ENCODE measurements at regions not wholly inside any gene's neighbourhood (a gene's known extent, or its start where the extent isn't known, plus 50 kb on each side); places are given as distances from the start of the nearest gene placed in this dataset.
A peak's percentile ranks its signal among the peaks of the same experiment; 100 is the strongest.
"Not testable (repeated sequence)": the region's sequence is repeated elsewhere in the genome, so short reads cannot be mapped to it uniquely, and the experiment has no call there.

GRCh38 chr1:185648858-185649589, 85.2 kb upstream of the HMCN1 start:
- Histone ChIP-seq H3K4me1 (ENCODE audit: control insufficient read depth in 1 of 2, insufficient read depth in 2 of 2, low read length in 2 of 2) (no peaks in the 10 kb centered on the region), H3K27me3 (ENCODE audit: control insufficient read depth in 1 of 2, insufficient read depth in 2 of 2, low read length in 1 of 2) (no peaks in the 10 kb centered on the region), H3K9me3 (ENCODE audit: control insufficient read depth, low read length) (peaks cover 2% of the 10 kb centered on the region), H3K27ac (ENCODE audit: low read depth in 1 of 2, low read length in 2 of 2) (no peak overlapping the region), H3K36me3 (ENCODE audit: control insufficient read depth in 1 of 2, insufficient read depth in 2 of 2, low read length in 1 of 2) (no peaks in the 10 kb centered on the region), H3K4me3 (ENCODE audit: low read length in 2 of 2) (no peak overlapping the region)
- intact Hi-C loops (cut with DNase I), result no loop called here
- WGBS, 2 donors, result 95 to 98% methylated on average over 28 to 38 of the region's 38 CpGs
- no peak for DNase-seq
- ATAC-seq (ENCODE audit: low FRiP score), result no peak

GRCh38 chr1:185647597-185648267, 86.5 kb upstream of the HMCN1 start:
- H3K4me3 ChIP-seq (ENCODE audit: low read length in 2 of 2); H3K36me3 ChIP-seq (ENCODE audit: control insufficient read depth in 1 of 2, insufficient read depth in 2 of 2, low read length in 1 of 2); intact Hi-C loops (cut with DNase I); H3K27ac ChIP-seq (ENCODE audit: low read depth in 1 of 2, low read length in 2 of 2); ATAC-seq (ENCODE audit: low FRiP score); H3K27me3 ChIP-seq (ENCODE audit: control insufficient read depth in 1 of 2, insufficient read depth in 2 of 2, low read length in 1 of 2); H3K9me3 ChIP-seq (ENCODE audit: control insufficient read depth, low read length); H3K4me1 ChIP-seq (ENCODE audit: control insufficient read depth in 1 of 2, insufficient read depth in 2 of 2, low read length in 2 of 2); DNase-seq: not testable (repeated sequence)
- WGBS, 2 donors, result 87 to 89% methylated on average over 12 of the region's 12 CpGs

GRCh38 chr1:185646202-185646683, 87.9 kb upstream of the HMCN1 start:
- H3K4me3 ChIP-seq (ENCODE audit: low read length in 2 of 2), result no peak overlapping the region
- no peak for DNase-seq
- peak; percentile 75 for ATAC-seq (ENCODE audit: low FRiP score)

GRCh38 chr1:185645686-185646085, 88.5 kb upstream of the HMCN1 start:
- no peaks in the 10 kb centered on the region for H3K9me3 ChIP-seq (ENCODE audit: control insufficient read depth, low read length)
- DNase-seq (no peak), ATAC-seq (ENCODE audit: low FRiP score) (no peak)
- intact Hi-C loops (cut with DNase I), result no loop called here
- H3K27ac ChIP-seq (ENCODE audit: low read depth in 1 of 2, low read length in 2 of 2), result no peak overlapping the region
- H3K27me3 ChIP-seq (ENCODE audit: control insufficient read depth in 1 of 2, insufficient read depth in 2 of 2, low read length in 1 of 2), result no peaks in the 10 kb centered on the region
- H3K4me3 ChIP-seq (ENCODE audit: low read length in 2 of 2), result no peak overlapping the region
- 12 to 22% methylated on average over 1 of the region's 1 CpG for WGBS, 2 donors
- H3K4me1 ChIP-seq (ENCODE audit: control insufficient read depth in 1 of 2, insufficient read depth in 2 of 2, low read length in 2 of 2), result no peaks in the 10 kb centered on the region
- no peaks in the 10 kb centered on the region for H3K36me3 ChIP-seq (ENCODE audit: control insufficient read depth in 1 of 2, insufficient read depth in 2 of 2, low read length in 1 of 2)

More at GRCh38 chr1:185646202-185646683, 87.9 kb upstream of the HMCN1 start:
- H3K36me3 ChIP-seq (ENCODE audit: control insufficient read depth in 1 of 2, insufficient read depth in 2 of 2, low read length in 1 of 2), result no peaks in the 10 kb centered on the region
- WGBS, 2 donors, result 11 to 12% methylated on average over 3 of the region's 3 CpGs
- H3K27ac ChIP-seq (ENCODE audit: low read depth in 1 of 2, low read length in 2 of 2), result no peak overlapping the region
- intact Hi-C loops (cut with DNase I), result no loop called here
- H3K9me3 ChIP-seq (ENCODE audit: control insufficient read depth, low read length), result no peaks in the 10 kb centered on the region
- no peaks in the 10 kb centered on the region for H3K27me3 ChIP-seq (ENCODE audit: control insufficient read depth in 1 of 2, insufficient read depth in 2 of 2, low read length in 1 of 2)
- H3K4me1 ChIP-seq (ENCODE audit: control insufficient read depth in 1 of 2, insufficient read depth in 2 of 2, low read length in 2 of 2), result no peaks in the 10 kb centered on the region

- DNase-seq (no peak), ATAC-seq (ENCODE audit: low FRiP score) (no peak)
- intact Hi-C loops (cut with DNase I), result no loop called here
- Histone ChIP-seq H3K9me3 (ENCODE audit: control insufficient read depth, low read length) (no peaks in the 10 kb centered on the region), H3K36me3 (ENCODE audit: control insufficient read depth in 1 of 2, insufficient read depth in 2 of 2, low read length in 1 of 2) (no peaks in the 10 kb centered on the region), H3K4me3 (ENCODE audit: low read length in 2 of 2) (no peak overlapping the region), H3K27me3 (ENCODE audit: control insufficient read depth in 1 of 2, insufficient read depth in 2 of 2, low read length in 1 of 2) (no peaks in the 10 kb centered on the region), H3K27ac (ENCODE audit: low read depth in 1 of 2, low read length in 2 of 2) (no peak overlapping the region), H3K4me1 (ENCODE audit: control insufficient read depth in 1 of 2, insufficient read depth in 2 of 2, low read length in 2 of 2) (no peaks in the 10 kb centered on the region)
- WGBS, 2 donors, result 98 to 99% methylated on average over 2 of the region's 2 CpGs
These were observed 89.0 kb upstream of the HMCN1 start for GRCh38 chr1:185645162-185645640.

GRCh38 chr1:185644531-185644930, 89.7 kb upstream of the HMCN1 start:
- WGBS, 2 donors, result 93 to 94% methylated on average over 1 of the region's 1 CpG
- Histone ChIP-seq H3K4me3 (ENCODE audit: low read length in 2 of 2) (no peak overlapping the region), H3K27me3 (ENCODE audit: control insufficient read depth in 1 of 2, insufficient read depth in 2 of 2, low read length in 1 of 2) (no peaks in the 10 kb centered on the region), H3K4me1 (ENCODE audit: control insufficient read depth in 1 of 2, insufficient read depth in 2 of 2, low read length in 2 of 2) (no peaks in the 10 kb centered on the region), H3K27ac (ENCODE audit: low read depth in 1 of 2, low read length in 2 of 2) (no peak overlapping the region), H3K36me3 (ENCODE audit: control insufficient read depth in 1 of 2, insufficient read depth in 2 of 2, low read length in 1 of 2) (no peaks in the 10 kb centered on the region), H3K9me3 (ENCODE audit: control insufficient read depth, low read length) (no peaks in the 10 kb centered on the region)
- ATAC-seq (ENCODE audit: low FRiP score) (no peak), DNase-seq (no peak)
- intact Hi-C loops (cut with DNase I), result no loop called here

- intact Hi-C loops (cut with DNase I), result no loop called here
- ATAC-seq (ENCODE audit: low FRiP score) (no peak), DNase-seq (no peak)
These were observed 97.3 kb upstream of the HMCN1 start for GRCh38 chr1:185636848-185637247.

GRCh38 chr1:185634704-185635103, 99.5 kb upstream of the HMCN1 start:
- ATAC-seq (ENCODE audit: low FRiP score) (no peak), DNase-seq (no peak)
- Histone ChIP-seq H3K4me1 (ENCODE audit: control insufficient read depth in 1 of 2, insufficient read depth in 2 of 2, low read length in 2 of 2) (no peaks in the 10 kb centered on the region), H3K4me3 (ENCODE audit: low read length in 2 of 2) (no peak overlapping the region), H3K27me3 (ENCODE audit: control insufficient read depth in 1 of 2, insufficient read depth in 2 of 2, low read length in 1 of 2) (no peaks in the 10 kb centered on the region), H3K9me3 (ENCODE audit: control insufficient read depth, low read length) (no peaks in the 10 kb centered on the region), H3K27ac (ENCODE audit: low read depth in 1 of 2, low read length in 2 of 2) (no peak overlapping the region), H3K36me3 (ENCODE audit: control insufficient read depth in 1 of 2, insufficient read depth in 2 of 2, low read length in 1 of 2) (no peaks in the 10 kb centered on the region)
- intact Hi-C loops (cut with DNase I), result no loop called here
- 92 to 93% methylated on average over 4 of the region's 4 CpGs for WGBS, 2 donors

More at GRCh38 chr1:185636848-185637247, 97.3 kb upstream of the HMCN1 start:
- no peaks in the 10 kb centered on the region for H3K4me1 ChIP-seq (ENCODE audit: control insufficient read depth in 1 of 2, insufficient read depth in 2 of 2, low read length in 2 of 2)
- H3K27ac ChIP-seq (ENCODE audit: low read depth in 1 of 2, low read length in 2 of 2), result no peak overlapping the region
- H3K36me3 ChIP-seq (ENCODE audit: control insufficient read depth in 1 of 2, insufficient read depth in 2 of 2, low read length in 1 of 2), result no peaks in the 10 kb centered on the region
- H3K4me3 ChIP-seq (ENCODE audit: low read length in 2 of 2), result no peak overlapping the region
- no peaks in the 10 kb centered on the region for H3K27me3 ChIP-seq (ENCODE audit: control insufficient read depth in 1 of 2, insufficient read depth in 2 of 2, low read length in 1 of 2)
- H3K9me3 ChIP-seq (ENCODE audit: control insufficient read depth, low read length), result no peaks in the 10 kb centered on the region

Data from aorta (tissue), 5 donors.